ENCODE measurements at regions not wholly inside any gene's neighbourhood (a gene's known extent, or its start where the extent isn't known, plus 50 kb on each side); places are given as distances from the start of the nearest gene placed in this dataset.

DNA sequence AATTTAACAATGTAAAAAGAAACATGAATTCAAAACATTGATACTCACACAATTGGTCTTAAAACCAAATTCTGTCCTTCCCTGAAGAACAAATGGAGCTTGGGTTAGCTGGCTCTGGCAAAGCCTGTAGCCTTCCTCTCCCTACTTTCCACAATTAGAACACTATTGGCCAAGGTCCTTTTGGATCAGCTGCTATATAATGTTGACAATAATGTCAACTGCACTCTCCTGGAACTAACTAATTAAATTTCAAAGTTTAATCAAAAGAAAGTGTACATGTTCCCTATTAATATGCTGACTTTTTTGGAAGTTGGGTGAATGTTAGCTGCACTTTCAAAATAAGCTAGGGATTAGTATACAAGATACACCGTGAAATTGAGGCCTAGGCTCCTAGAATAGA lies 440.1 kb upstream of the NFE2L3 start:
- no peak for DNase-seq (ENCODE audit: low read depth)
- TF ChIP-seq, protein P1, sequence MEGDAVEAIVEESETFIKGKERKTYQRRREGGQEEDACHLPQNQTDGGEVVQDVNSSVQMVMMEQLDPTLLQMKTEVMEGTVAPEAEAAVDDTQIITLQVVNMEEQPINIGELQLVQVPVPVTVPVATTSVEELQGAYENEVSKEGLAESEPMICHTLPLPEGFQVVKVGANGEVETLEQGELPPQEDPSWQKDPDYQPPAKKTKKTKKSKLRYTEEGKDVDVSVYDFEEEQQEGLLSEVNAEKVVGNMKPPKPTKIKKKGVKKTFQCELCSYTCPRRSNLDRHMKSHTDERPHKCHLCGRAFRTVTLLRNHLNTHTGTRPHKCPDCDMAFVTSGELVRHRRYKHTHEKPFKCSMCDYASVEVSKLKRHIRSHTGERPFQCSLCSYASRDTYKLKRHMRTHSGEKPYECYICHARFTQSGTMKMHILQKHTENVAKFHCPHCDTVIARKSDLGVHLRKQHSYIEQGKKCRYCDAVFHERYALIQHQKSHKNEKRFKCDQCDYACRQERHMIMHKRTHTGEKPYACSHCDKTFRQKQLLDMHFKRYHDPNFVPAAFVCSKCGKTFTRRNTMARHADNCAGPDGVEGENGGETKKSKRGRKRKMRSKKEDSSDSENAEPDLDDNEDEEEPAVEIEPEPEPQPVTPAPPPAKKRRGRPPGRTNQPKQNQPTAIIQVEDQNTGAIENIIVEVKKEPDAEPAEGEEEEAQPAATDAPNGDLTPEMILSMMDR (conservative IDR thresholded peaks at IDR 0.05; ENCODE audit: low read depth, low read length), result no peak
- H3K4me3 ChIP-seq (ENCODE audit: low read depth, low read length), result no peak overlapping the region

DNA sequence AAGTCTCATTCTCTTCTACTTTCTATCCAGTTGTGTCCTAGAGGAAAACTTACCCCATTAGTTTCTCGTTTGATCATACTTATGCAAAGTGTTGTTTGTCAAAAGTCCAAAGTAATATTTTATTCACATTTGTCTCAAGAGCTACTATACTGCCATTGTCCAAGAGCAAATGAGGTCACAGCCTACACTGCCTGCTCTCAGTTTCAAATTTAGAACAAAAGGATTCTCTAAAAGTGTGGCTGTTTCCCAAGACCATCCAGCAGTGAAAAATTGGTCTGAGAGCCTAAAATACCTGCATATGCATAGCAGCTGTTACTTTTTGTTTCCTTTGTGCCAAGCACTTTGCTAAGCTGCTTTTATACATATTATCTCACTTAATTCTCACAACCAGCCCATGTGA lies 439.5 kb upstream of the NFE2L3 start:
- TF ChIP-seq, protein P1 (conservative IDR thresholded peaks at IDR 0.05; ENCODE audit: low read depth, low read length), result no peak
- no peak overlapping the region for H3K4me3 ChIP-seq (ENCODE audit: low read depth, low read length)
- DNase-seq (ENCODE audit: low read depth), result no peak

DNA sequence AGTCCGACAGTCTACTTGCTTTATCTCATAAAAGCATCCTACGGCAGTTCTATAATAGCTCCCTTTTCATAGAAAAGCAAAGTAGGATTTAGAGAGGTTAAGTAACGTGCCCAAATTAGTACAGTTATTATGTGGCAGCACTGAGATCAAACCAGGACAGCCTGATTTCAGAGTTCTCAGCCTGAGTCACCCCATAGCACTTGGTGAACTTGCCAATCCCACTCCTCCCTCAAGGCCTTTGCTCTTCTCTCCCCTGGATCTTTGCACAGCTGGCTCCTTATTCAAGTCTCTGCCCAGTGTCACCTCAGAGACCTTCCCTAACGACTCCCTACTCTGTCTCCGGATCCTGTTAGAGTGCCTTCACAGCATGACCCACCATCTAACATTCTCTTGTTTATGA lies 438.0 kb upstream of the NFE2L3 start:
- H3K4me3 ChIP-seq (ENCODE audit: low read depth, low read length), result no peak overlapping the region
- TF ChIP-seq, protein P1 (conservative IDR thresholded peaks at IDR 0.05; ENCODE audit: low read depth, low read length), result no peak
- no peak for DNase-seq (ENCODE audit: low read depth)

DNA sequence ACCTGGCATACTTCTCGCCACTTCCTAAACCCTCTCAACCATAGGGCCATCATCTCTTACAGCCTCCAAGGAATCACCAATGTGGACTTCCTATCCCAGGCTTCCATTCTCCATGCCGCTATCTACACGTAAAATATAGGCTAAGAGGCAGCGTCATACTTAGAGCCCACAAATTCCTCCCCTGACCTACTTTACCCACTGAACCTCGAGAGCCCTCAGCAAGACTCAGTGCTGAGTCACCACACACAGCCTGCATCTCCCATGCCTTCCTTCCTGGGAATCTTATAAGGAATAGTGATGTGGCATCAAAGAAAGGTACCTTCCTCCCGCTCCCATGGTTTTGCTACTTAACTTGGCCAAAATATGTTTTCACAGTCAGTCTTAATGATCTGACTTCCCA lies 435.6 kb upstream of the NFE2L3 start:
- no peak overlapping the region for H3K4me3 ChIP-seq (ENCODE audit: low read depth, low read length)
- TF ChIP-seq, protein P1 (conservative IDR thresholded peaks at IDR 0.05; ENCODE audit: low read depth, low read length), result no peak
- peak; percentile 59 for DNase-seq (ENCODE audit: low read depth)

DNA sequence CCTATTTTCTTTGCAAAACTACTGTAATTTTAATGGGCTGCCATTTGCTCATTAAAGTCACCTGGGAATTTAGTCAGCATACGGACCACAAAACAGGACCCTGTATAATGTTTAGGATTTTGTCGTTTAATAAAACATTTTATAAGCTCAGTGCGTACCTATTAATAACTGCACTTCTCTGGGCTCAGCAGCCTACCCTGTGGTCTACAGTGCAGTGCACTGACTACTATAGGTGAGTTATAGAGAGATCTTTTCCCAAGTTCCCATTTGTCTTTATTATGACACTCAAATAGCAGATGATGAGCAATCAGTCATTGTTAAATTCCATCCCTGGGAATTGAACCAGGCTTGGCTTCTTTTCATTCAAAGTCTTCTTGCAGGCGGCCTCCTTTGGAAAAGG lies 433.4 kb upstream of the NFE2L3 start:
- no peak for DNase-seq (ENCODE audit: low read depth)
- TF ChIP-seq, protein P1 (conservative IDR thresholded peaks at IDR 0.05; ENCODE audit: low read depth, low read length), result no peak

DNA sequence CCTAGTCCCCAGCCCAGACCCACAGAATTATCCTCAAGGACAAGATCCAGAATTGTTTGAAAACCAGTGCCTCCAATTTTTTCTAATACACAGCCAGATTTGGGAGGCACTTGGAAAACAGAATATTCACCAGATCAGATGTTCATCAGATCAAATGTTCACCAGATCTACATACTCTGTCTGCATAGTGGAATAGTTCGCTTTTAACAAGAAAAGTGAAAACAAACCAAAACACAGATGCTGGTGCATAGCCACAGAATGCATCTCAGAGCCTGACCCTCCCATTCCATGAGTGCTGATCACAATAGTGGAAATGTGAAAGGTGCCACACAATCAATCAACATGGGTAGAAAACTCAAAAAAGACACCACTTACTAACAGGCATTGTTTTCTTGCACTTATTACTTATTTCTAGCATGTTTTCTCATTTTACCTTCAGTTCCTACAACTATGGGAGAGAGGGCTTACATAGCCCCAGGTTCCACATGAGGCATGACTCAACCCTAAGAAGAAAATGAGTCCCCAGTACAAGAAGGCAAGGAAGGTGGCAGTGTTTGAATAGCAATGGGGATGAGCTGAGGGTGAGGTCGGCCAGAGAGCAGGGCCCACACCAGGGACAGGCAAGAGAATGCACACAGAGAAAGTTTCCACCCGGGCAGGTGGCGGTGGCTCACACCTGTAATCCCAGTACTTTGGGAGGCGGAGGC lies 432.7 kb upstream of the NFE2L3 start:
- DNase-seq (ENCODE audit: low read depth), result no peak
- TF ChIP-seq, protein P1 (conservative IDR thresholded peaks at IDR 0.05; ENCODE audit: low read depth, low read length), result no peak
- H3K4me3 ChIP-seq (ENCODE audit: low read depth, low read length), result no peak overlapping the region

More for the DNA sequence above, 433.4 kb upstream of the NFE2L3 start:
- H3K4me3 ChIP-seq (ENCODE audit: low read depth, low read length), result no peak overlapping the region

DNA sequence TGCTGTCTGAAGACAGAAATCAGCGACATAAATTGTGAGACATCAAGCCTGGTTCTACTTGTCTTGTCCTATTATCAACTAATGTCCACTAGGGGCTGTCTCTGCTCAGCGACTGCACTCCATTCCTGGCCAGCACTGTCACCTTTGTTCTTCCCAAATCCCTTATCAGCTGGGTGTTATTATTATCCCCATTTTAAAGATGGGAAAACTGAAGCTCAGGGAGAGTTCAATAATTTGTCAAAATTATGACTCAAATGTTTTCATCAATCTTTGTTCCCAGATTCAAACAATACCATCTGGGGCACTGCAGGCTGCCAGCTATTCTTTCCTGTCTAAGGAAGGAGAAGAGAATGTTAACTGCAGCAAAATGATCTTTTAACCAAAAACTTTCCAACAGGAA lies 431.6 kb upstream of the NFE2L3 start:
- DNase-seq (ENCODE audit: low read depth), result peak; percentile 47
- H3K4me3 ChIP-seq (ENCODE audit: low read depth, low read length), result no peak overlapping the region
- TF ChIP-seq, protein P1 (conservative IDR thresholded peaks at IDR 0.05; ENCODE audit: low read depth, low read length), result peak; percentile 71

All from choroid plexus epithelial cell (primary cell).